DND-41 (cell line): ENCODE measurements at regions not wholly inside any gene's neighbourhood (a gene's known extent, or its start where the extent isn't known, plus 50 kb on each side); places are given as distances from the start of the nearest gene placed in this dataset.

ENCODE experiments used
- EZH2 ChIP-seq: IDR thresholded peaks from 3 replicates; pipeline ENCODE4 v1.6.1; 2012; ENCODE audit warnings: borderline replicate concordance, low read depth, mild to moderate bottlenecking, moderate library complexity, low read length, inconsistent platforms; ENCODE audit not compliant: severe bottlenecking
- TF ChIP-seq, protein P1 (sequence below): IDR thresholded peaks from 2 replicates; pipeline ENCODE4 v1.5.1; 2012; ENCODE audit warnings: borderline replicate concordance, low read length, moderate library complexity, mild to moderate bottlenecking; ENCODE audit not compliant: poor library complexity, severe bottlenecking; ENCODE audit errors: extremely low read depth

DNA sequence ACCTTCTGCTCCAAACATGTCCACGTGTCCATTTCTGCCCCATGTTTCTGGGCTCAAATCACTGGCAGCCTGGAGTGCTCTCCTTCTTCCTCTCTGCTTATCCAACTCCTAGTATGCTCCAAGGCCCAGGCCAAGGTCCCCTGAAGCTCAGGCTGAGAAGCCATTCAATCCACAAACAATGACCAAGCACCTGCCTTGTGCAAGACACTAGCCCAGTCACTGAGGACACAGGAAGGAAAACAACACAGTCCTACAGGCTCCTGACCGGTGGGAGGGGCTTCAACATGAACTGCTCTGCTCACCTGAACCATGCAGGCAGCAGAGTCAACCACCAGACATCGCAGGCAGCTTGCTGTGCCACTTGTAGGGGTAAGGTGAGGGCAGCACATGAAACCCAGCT, 93.6 kb downstream of the RPL27A start:
- TF ChIP-seq, protein P1, sequence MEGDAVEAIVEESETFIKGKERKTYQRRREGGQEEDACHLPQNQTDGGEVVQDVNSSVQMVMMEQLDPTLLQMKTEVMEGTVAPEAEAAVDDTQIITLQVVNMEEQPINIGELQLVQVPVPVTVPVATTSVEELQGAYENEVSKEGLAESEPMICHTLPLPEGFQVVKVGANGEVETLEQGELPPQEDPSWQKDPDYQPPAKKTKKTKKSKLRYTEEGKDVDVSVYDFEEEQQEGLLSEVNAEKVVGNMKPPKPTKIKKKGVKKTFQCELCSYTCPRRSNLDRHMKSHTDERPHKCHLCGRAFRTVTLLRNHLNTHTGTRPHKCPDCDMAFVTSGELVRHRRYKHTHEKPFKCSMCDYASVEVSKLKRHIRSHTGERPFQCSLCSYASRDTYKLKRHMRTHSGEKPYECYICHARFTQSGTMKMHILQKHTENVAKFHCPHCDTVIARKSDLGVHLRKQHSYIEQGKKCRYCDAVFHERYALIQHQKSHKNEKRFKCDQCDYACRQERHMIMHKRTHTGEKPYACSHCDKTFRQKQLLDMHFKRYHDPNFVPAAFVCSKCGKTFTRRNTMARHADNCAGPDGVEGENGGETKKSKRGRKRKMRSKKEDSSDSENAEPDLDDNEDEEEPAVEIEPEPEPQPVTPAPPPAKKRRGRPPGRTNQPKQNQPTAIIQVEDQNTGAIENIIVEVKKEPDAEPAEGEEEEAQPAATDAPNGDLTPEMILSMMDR: no peak
- TF ChIP-seq EZH2: no peak
